ENCODE measurements at regions not wholly inside any gene's neighbourhood (a gene's known extent, or its start where the extent isn't known, plus 50 kb on each side); places are given as distances from the start of the nearest gene placed in this dataset.

- Histone ChIP-seq H3K4me1 (ENCODE audit: insufficient read depth, low read length) (peaks cover 58% of the 10 kb centered on the region), H3K9ac (ENCODE audit: low read depth, low read length) (no peak overlapping the region), H3K36me3 (ENCODE audit: insufficient read depth, low read length) (peaks cover 68% of the 10 kb centered on the region), H3K27ac (ENCODE audit: low read depth, low read length) (no peak overlapping the region), H3K4me3 (ENCODE audit: low read length) (no peak overlapping the region), H3K9me3 (ENCODE audit: insufficient read depth, low read depth, low read length) (no peaks in the 10 kb centered on the region), H3K27me3 (ENCODE audit: insufficient read depth, low read length) (no peaks in the 10 kb centered on the region)
- no CpG with 5 or more reads among the region's 2 CpGs for WGBS
Observed at GRCh38 chr5:124642151-124642550, 104.3 kb downstream of the ZNF608 start.

- WGBS, result 94% methylated on average over 10 of the region's 11 CpGs
- H3K9ac ChIP-seq (ENCODE audit: low read depth, low read length), result no peak overlapping the region
- peaks cover 68% of the 10 kb centered on the region for H3K36me3 ChIP-seq (ENCODE audit: insufficient read depth, low read length)
- H3K27me3 ChIP-seq (ENCODE audit: insufficient read depth, low read length), result no peaks in the 10 kb centered on the region
- no peak overlapping the region for H3K27ac ChIP-seq (ENCODE audit: low read depth, low read length)
- no peak overlapping the region for H3K4me3 ChIP-seq (ENCODE audit: low read length)
- H3K9me3 ChIP-seq (ENCODE audit: insufficient read depth, low read depth, low read length), result no peaks in the 10 kb centered on the region
- H3K4me1 ChIP-seq (ENCODE audit: insufficient read depth, low read length), result peaks cover 58% of the 10 kb centered on the region
Observed at GRCh38 chr5:124641154-124641792, 105.2 kb downstream of the ZNF608 start.

- Histone ChIP-seq H3K27ac (ENCODE audit: low read depth, low read length) (peak overlapping the region; percentile 68; the same call in 1 of the 2 replicates), H3K9me3 (ENCODE audit: insufficient read depth, low read depth, low read length) (no peaks in the 10 kb centered on the region), H3K4me3 (ENCODE audit: low read length) (no peak overlapping the region), H3K36me3 (ENCODE audit: insufficient read depth, low read length) (peaks cover 77% of the 10 kb centered on the region), H3K4me1 (ENCODE audit: insufficient read depth, low read length) (peaks cover 63% of the 10 kb centered on the region), H3K27me3 (ENCODE audit: insufficient read depth, low read length) (no peaks in the 10 kb centered on the region), H3K9ac (ENCODE audit: low read depth, low read length) (peak overlapping the region; percentile 7; the same call in 1 of the 2 replicates)
- WGBS, result 25% methylated on average over 4 of the region's 4 CpGs
Observed at GRCh38 chr5:124639095-124639665, 107.3 kb downstream of the ZNF608 start.

- Histone ChIP-seq H3K4me3 (ENCODE audit: low read length) (no peak overlapping the region), H3K9me3 (ENCODE audit: insufficient read depth, low read depth, low read length) (no peaks in the 10 kb centered on the region), H3K9ac (ENCODE audit: low read depth, low read length) (no peak overlapping the region), H3K36me3 (ENCODE audit: insufficient read depth, low read length) (peaks cover 61% of the 10 kb centered on the region), H3K27ac (ENCODE audit: low read depth, low read length) (no peak overlapping the region), H3K4me1 (ENCODE audit: insufficient read depth, low read length) (peaks cover 49% of the 10 kb centered on the region), H3K27me3 (ENCODE audit: insufficient read depth, low read length) (no peaks in the 10 kb centered on the region)
- WGBS, result 96% methylated on average over 2 of the region's 3 CpGs
Observed at GRCh38 chr5:124637011-124637410, 109.4 kb downstream of the ZNF608 start.

GRCh38 chr5:124634741-124635323 is 111.6 kb downstream of the ZNF608 start:
- H3K4me1 ChIP-seq (ENCODE audit: insufficient read depth, low read length), result peaks cover 42% of the 10 kb centered on the region
- H3K9me3 ChIP-seq (ENCODE audit: insufficient read depth, low read depth, low read length), result no peaks in the 10 kb centered on the region
- no peak overlapping the region for H3K4me3 ChIP-seq (ENCODE audit: low read length)
- peaks cover 45% of the 10 kb centered on the region for H3K36me3 ChIP-seq (ENCODE audit: insufficient read depth, low read length)
- no peak overlapping the region for H3K9ac ChIP-seq (ENCODE audit: low read depth, low read length)
- 100% methylated on average over 3 of the region's 3 CpGs for WGBS
- H3K27ac ChIP-seq (ENCODE audit: low read depth, low read length), result no peak overlapping the region
- H3K27me3 ChIP-seq (ENCODE audit: insufficient read depth, low read length), result no peaks in the 10 kb centered on the region

GRCh38 chr5:124634228-124634739 is 112.2 kb downstream of the ZNF608 start:
- Histone ChIP-seq H3K9ac (ENCODE audit: low read depth, low read length) (no peak overlapping the region), H3K27ac (ENCODE audit: low read depth, low read length) (no peak overlapping the region), H3K27me3 (ENCODE audit: insufficient read depth, low read length) (no peaks in the 10 kb centered on the region), H3K4me1 (ENCODE audit: insufficient read depth, low read length) (peaks cover 42% of the 10 kb centered on the region), H3K4me3 (ENCODE audit: low read length) (no peak overlapping the region), H3K9me3 (ENCODE audit: insufficient read depth, low read depth, low read length) (no peaks in the 10 kb centered on the region), H3K36me3 (ENCODE audit: insufficient read depth, low read length) (peaks cover 45% of the 10 kb centered on the region)
- WGBS, result 53% methylated on average over 1 of the region's 1 CpG

- peaks cover 38% of the 10 kb centered on the region for H3K36me3 ChIP-seq (ENCODE audit: insufficient read depth, low read length)
- no peaks in the 10 kb centered on the region for H3K9me3 ChIP-seq (ENCODE audit: insufficient read depth, low read depth, low read length)
- no peak overlapping the region for H3K4me3 ChIP-seq (ENCODE audit: low read length)
- WGBS, result 94% methylated on average over 5 of the region's 5 CpGs
- H3K9ac ChIP-seq (ENCODE audit: low read depth, low read length), result no peak overlapping the region
- H3K27ac ChIP-seq (ENCODE audit: low read depth, low read length), result no peak overlapping the region
- H3K4me1 ChIP-seq (ENCODE audit: insufficient read depth, low read length), result peaks cover 34% of the 10 kb centered on the region
- no peaks in the 10 kb centered on the region for H3K27me3 ChIP-seq (ENCODE audit: insufficient read depth, low read length)
Observed at GRCh38 chr5:124633209-124633608, 113.2 kb downstream of the ZNF608 start.

- Histone ChIP-seq H3K36me3 (ENCODE audit: insufficient read depth, low read length) (peaks cover 30% of the 10 kb centered on the region), H3K27me3 (ENCODE audit: insufficient read depth, low read length) (no peaks in the 10 kb centered on the region), H3K9ac (ENCODE audit: low read depth, low read length) (no peak overlapping the region), H3K9me3 (ENCODE audit: insufficient read depth, low read depth, low read length) (no peaks in the 10 kb centered on the region), H3K4me3 (ENCODE audit: low read length) (no peak overlapping the region), H3K4me1 (ENCODE audit: insufficient read depth, low read length) (peaks cover 34% of the 10 kb centered on the region), H3K27ac (ENCODE audit: low read depth, low read length) (no peak overlapping the region)
- WGBS, result 83% methylated on average over 2 of the region's 3 CpGs
Observed at GRCh38 chr5:124631874-124632550, 114.4 kb downstream of the ZNF608 start.

GRCh38 chr5:124630767-124631704 is 115.4 kb downstream of the ZNF608 start:
- Histone ChIP-seq H3K4me1 (ENCODE audit: insufficient read depth, low read length) (peaks cover 34% of the 10 kb centered on the region), H3K27me3 (ENCODE audit: insufficient read depth, low read length) (no peaks in the 10 kb centered on the region), H3K27ac (ENCODE audit: low read depth, low read length) (no peak overlapping the region), H3K4me3 (ENCODE audit: low read length) (no peak overlapping the region), H3K36me3 (ENCODE audit: insufficient read depth, low read length) (peaks cover 20% of the 10 kb centered on the region), H3K9ac (ENCODE audit: low read depth, low read length) (no peak overlapping the region), H3K9me3 (ENCODE audit: insufficient read depth, low read depth, low read length) (no peaks in the 10 kb centered on the region)
- WGBS, result 85% methylated on average over 5 of the region's 5 CpGs

- WGBS, result 64% methylated on average over 17 of the region's 17 CpGs
- Histone ChIP-seq H3K4me1 (ENCODE audit: insufficient read depth, low read length) (peaks cover 19% of the 10 kb centered on the region; the same call in 1 of the 2 replicates), H3K9ac (ENCODE audit: low read depth, low read length) (no peak overlapping the region; the same call in 1 of the 2 replicates), H3K27me3 (ENCODE audit: insufficient read depth, low read length) (no peaks in the 10 kb centered on the region), H3K36me3 (ENCODE audit: insufficient read depth, low read length) (peaks cover 4% of the 10 kb centered on the region; the same call in 1 of the 2 replicates), H3K9me3 (ENCODE audit: insufficient read depth, low read depth, low read length) (no peaks in the 10 kb centered on the region), H3K4me3 (ENCODE audit: low read length) (no peak overlapping the region), H3K27ac (ENCODE audit: low read depth, low read length) (peak overlapping the region; percentile 55)
Observed at GRCh38 chr5:124628721-124629596, 117.5 kb downstream of the ZNF608 start.

Measured in HUES64 (cell line).